ENCODE measurements at regions not wholly inside any gene's neighbourhood (a gene's known extent, or its start where the extent isn't known, plus 50 kb on each side); places are given as distances from the start of the nearest gene placed in this dataset.

DNA sequence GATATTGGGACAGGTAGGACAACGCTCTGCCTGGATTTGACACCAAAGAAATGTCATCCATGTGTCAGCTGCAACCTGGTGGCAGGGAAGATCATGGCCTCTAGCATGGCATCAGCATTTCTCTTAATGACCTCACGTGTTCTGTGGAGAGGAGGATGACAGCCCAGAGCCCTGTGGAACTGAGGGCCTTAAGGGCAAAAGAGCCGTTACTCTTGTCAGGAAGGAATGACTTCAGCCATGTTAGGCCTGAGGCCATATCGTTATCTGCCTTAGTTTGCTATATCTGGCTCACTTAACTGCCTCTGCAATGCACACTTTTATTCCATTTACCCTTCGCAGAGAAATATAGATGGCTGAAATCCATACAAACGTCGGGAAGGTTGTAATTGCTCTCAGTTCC lies 83.2 kb upstream of the PBX1 start:
- intact Hi-C loops (cut with DNase I; ENCODE audit: low total_unique reads), result loop anchor here (1.0 kb wide), 1 partner anchor 31 kb away; no protein-coding TSS in a partner anchor
- DNase-seq, result no peak
- no peak overlapping the region for H3K27ac ChIP-seq
- no peak for ATAC-seq
- in situ Hi-C loops (cut with MboI; ENCODE audit: low sequenced_read_pairs in 4 of 4), result no loop called here
- H3K4me3 ChIP-seq, result no peak overlapping the region
- peaks cover 0 to 6% of the 10 kb centered on the region in 2 donors for H3K4me1 ChIP-seq
- no peak for TF ChIP-seq POLR2A (IDR thresholded peaks at IDR 0.05)
- TF ChIP-seq, protein P1, sequence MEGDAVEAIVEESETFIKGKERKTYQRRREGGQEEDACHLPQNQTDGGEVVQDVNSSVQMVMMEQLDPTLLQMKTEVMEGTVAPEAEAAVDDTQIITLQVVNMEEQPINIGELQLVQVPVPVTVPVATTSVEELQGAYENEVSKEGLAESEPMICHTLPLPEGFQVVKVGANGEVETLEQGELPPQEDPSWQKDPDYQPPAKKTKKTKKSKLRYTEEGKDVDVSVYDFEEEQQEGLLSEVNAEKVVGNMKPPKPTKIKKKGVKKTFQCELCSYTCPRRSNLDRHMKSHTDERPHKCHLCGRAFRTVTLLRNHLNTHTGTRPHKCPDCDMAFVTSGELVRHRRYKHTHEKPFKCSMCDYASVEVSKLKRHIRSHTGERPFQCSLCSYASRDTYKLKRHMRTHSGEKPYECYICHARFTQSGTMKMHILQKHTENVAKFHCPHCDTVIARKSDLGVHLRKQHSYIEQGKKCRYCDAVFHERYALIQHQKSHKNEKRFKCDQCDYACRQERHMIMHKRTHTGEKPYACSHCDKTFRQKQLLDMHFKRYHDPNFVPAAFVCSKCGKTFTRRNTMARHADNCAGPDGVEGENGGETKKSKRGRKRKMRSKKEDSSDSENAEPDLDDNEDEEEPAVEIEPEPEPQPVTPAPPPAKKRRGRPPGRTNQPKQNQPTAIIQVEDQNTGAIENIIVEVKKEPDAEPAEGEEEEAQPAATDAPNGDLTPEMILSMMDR (IDR thresholded peaks at IDR 0.05 in 4 of 5, conservative IDR thresholded peaks at IDR 0.05 in 1 of 5), result no peak
- H3K9me3 ChIP-seq, result no peaks in the 10 kb centered on the region
- H3K27me3 ChIP-seq, result no peaks in the 10 kb centered on the region
- H3K36me3 ChIP-seq, result no peaks in the 10 kb centered on the region

DNA sequence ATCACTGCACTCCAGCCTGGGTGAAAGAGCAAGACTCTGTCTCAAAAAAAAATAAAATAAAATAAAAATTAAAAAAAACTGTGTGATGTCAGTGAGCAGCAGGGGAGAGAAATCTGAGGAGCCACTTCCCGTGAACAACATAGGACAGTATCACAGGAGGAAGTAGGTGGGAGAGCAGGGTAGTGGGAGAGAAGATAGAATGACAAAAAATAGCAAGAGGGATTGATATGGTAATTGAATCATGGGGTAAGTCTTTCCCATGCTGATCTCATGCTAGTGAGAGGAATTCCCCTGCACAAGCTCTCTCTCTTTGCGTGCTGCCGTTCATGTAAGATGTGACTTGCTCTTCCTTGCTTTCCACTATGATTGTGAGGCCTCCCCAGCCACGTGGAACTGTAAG lies 81.6 kb upstream of the PBX1 start:
- Histone ChIP-seq H3K27me3 (no peaks in the 10 kb centered on the region), H3K27ac (no peak overlapping the region), H3K36me3 (no peaks in the 10 kb centered on the region), H3K9me3 (no peaks in the 10 kb centered on the region), H3K4me3 (no peak overlapping the region), H3K4me1 (peaks cover 0 to 6% of the 10 kb centered on the region in 2 donors)
- no peak for DNase-seq
- no peak for ATAC-seq
- no peak for TF ChIP-seq POLR2A (IDR thresholded peaks at IDR 0.05)
- TF ChIP-seq, protein P1 (IDR thresholded peaks at IDR 0.05 in 4 of 5, conservative IDR thresholded peaks at IDR 0.05 in 1 of 5), result no peak
- intact Hi-C loops (cut with DNase I; ENCODE audit: low total_unique reads) (no loop called here), in situ Hi-C loops (cut with MboI; ENCODE audit: low sequenced_read_pairs in 4 of 4) (no loop called here)

DNA sequence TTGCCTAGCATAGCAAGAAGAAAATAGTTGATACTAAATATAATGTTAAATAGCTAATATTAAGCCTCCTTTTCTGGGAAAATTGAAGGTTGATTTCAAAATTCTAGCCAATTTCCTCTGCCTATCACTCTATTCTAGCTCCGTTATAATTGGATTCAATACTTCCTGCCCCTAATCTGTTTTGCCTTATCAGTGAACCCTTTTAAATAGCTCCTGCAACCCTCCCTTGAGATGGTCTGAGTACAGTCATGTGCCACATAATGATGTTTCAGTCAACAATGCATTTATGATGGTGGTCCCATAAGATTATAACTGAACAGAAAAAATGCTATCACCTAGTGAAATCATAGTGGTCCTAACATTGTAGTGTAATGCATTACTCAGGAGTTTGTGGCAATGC lies 79.7 kb upstream of the PBX1 start:
- no peaks in the 10 kb centered on the region for H3K27me3 ChIP-seq
- in situ Hi-C loops (cut with MboI; ENCODE audit: low sequenced_read_pairs in 4 of 4), result no loop called here
- H3K4me1 ChIP-seq, result no peaks in the 10 kb centered on the region
- no peak for ATAC-seq
- intact Hi-C loops (cut with DNase I; ENCODE audit: low total_unique reads), result no loop called here
- TF ChIP-seq POLR2A (IDR thresholded peaks at IDR 0.05), result no peak
- TF ChIP-seq, protein P1 (IDR thresholded peaks at IDR 0.05 in 4 of 5, conservative IDR thresholded peaks at IDR 0.05 in 1 of 5), result no peak
- DNase-seq, result no peak
- no peak overlapping the region for H3K27ac ChIP-seq
- no peak overlapping the region for H3K4me3 ChIP-seq
- H3K36me3 ChIP-seq, result no peaks in the 10 kb centered on the region
- no peaks in the 10 kb centered on the region for H3K9me3 ChIP-seq

DNA sequence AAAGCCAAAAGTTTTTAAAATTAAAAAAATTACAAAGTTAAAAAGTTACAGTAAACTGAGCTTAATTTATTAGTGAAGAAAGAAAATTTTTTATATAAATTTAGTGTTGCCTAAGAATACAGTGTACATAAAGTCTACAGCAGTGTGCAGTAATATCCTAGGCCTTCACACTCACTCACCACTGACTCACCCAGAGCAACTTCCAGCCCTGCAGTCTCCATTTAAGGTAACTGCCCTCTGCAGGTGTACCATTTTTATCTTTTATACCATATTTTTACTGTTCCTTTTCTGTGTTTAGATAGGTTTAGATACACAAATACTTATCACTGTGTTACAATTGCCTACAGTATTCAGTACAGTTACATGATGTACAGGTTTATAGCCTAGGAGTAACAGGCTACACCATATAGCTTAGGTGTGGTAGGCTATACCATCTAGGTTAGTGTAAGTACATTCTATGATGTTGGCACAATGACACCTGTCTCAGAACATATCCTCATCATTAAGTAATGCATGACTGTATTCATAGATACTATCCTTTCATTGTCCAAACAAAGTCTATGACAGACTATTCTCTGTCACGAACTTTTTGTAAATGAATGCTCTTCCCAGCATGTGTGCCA lies 78.6 kb upstream of the PBX1 start:
- H3K27ac ChIP-seq, result no peak overlapping the region
- no peaks in the 10 kb centered on the region for H3K4me1 ChIP-seq
- in situ Hi-C loops (cut with MboI; ENCODE audit: low sequenced_read_pairs in 4 of 4), result no loop called here
- H3K27me3 ChIP-seq, result no peaks in the 10 kb centered on the region
- intact Hi-C loops (cut with DNase I; ENCODE audit: low total_unique reads), result no loop called here
- ATAC-seq (no peak), DNase-seq (no peak)
- H3K36me3 ChIP-seq, result no peaks in the 10 kb centered on the region
- H3K4me3 ChIP-seq, result no peak overlapping the region
- no peaks in the 10 kb centered on the region for H3K9me3 ChIP-seq
- TF ChIP-seq, protein P1 (IDR thresholded peaks at IDR 0.05 in 4 of 5, conservative IDR thresholded peaks at IDR 0.05 in 1 of 5), result no peak
- no peak for TF ChIP-seq POLR2A (IDR thresholded peaks at IDR 0.05)

DNA sequence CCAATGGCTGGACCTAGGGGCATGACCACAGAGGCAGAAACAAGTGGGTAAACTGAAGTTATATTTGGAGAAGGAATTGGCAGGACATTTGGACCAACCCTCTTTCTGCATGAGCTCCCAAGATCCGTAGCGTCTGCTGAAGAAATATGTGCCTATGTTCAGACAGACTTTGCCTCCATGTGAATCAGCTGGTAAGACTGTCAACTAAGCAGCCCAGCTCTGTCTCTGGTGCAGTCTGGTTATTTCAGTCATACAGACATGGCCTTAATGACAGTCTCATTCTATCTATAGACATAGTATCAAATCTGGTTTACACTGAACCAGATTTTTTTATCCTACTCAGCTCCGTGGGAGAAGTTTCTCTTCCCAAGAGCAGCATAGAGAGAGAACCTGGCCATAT lies 63.1 kb upstream of the PBX1 start:
- Histone ChIP-seq H3K36me3 (no peaks in the 10 kb centered on the region), H3K27me3 (no peaks in the 10 kb centered on the region), H3K4me3 (no peak overlapping the region), H3K27ac (no peak overlapping the region), H3K4me1 (no peaks in the 10 kb centered on the region), H3K9me3 (no peaks in the 10 kb centered on the region)
- DNase-seq (no peak), ATAC-seq (peak in 1 of 2 donors; percentile 45)
- in situ Hi-C loops (cut with MboI; ENCODE audit: low sequenced_read_pairs in 4 of 4), result no loop called here
- intact Hi-C loops (cut with DNase I; ENCODE audit: low total_unique reads), result no loop called here
- TF ChIP-seq POLR2A (IDR thresholded peaks at IDR 0.05), result no peak
- TF ChIP-seq, protein P1 (IDR thresholded peaks at IDR 0.05 in 4 of 5, conservative IDR thresholded peaks at IDR 0.05 in 1 of 5), result no peak

Data from gastrocnemius medialis (tissue), 4 donors.